ENCODE measurements at regions not wholly inside any gene's neighbourhood (a gene's known extent, or its start where the extent isn't known, plus 50 kb on each side); places are given as distances from the start of the nearest gene placed in this dataset.

DNA sequence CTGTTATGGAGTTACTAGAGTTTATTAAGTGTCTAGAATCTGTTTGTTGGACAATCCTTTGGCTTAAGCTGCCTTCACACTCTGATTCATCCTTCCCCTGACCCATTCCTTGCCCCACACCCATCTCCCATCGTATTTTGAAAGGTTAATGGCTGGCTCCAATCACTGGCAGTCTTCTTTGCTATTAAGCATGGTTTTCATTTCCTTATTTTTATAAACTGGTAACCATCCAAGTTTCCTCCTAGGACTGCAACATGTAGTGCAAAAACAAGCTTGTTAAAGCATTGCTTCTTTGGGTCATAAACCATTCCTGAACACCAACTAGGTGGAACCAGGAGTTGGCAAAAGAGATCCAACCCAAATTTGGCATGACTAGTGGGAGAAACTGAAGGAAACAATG, 148.4 kb downstream of the DTWD1 start:
- Mint-ChIP-seq H3K4me3 (ENCODE audit: unreplicated experiment) (no peak overlapping the region), H3K4me1 (ENCODE audit: insufficient read depth, unreplicated experiment) (no peaks in the 10 kb centered on the region), H3K27ac (ENCODE audit: low read depth, unreplicated experiment) (no peak overlapping the region)

DNA sequence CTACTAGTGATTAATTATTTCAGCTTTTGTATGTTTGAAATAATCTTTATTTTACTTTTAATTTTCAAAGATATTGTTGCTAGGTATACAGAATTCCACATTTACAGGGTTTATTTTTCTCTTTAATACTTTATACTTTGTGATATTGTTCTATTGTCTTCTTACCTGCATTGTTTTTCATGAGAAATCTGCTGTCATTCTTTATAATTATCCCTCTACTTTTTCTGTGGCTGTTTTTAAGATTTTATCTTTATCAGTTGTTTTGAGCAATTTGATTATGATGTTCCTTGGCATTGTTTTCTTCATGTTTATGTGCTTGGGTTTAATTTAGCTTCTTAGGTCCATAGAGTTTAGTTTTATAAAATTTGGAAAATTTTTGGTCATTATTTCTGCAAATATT, 168.6 kb downstream of the DTWD1 start:
- H3K36me3 Mint-ChIP-seq (ENCODE audit: insufficient read depth, unreplicated experiment) = no peaks in the 10 kb centered on the region
- BruUV-seq (replicated peaks) = no TSS peak
- H3K27ac Mint-ChIP-seq (ENCODE audit: low read depth, unreplicated experiment) = no peak overlapping the region
- no peaks in the 10 kb centered on the region for H3K27me3 Mint-ChIP-seq (ENCODE audit: insufficient read depth, unreplicated experiment)
- TF ChIP-seq, protein P1, sequence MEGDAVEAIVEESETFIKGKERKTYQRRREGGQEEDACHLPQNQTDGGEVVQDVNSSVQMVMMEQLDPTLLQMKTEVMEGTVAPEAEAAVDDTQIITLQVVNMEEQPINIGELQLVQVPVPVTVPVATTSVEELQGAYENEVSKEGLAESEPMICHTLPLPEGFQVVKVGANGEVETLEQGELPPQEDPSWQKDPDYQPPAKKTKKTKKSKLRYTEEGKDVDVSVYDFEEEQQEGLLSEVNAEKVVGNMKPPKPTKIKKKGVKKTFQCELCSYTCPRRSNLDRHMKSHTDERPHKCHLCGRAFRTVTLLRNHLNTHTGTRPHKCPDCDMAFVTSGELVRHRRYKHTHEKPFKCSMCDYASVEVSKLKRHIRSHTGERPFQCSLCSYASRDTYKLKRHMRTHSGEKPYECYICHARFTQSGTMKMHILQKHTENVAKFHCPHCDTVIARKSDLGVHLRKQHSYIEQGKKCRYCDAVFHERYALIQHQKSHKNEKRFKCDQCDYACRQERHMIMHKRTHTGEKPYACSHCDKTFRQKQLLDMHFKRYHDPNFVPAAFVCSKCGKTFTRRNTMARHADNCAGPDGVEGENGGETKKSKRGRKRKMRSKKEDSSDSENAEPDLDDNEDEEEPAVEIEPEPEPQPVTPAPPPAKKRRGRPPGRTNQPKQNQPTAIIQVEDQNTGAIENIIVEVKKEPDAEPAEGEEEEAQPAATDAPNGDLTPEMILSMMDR (IDR thresholded peaks at IDR 0.05; ENCODE audit: unreplicated experiment) = no peak
- peaks cover 10% of the 10 kb centered on the region for H3K9me3 Mint-ChIP-seq (ENCODE audit: unreplicated experiment)
- DNase-seq (ENCODE audit: unreplicated experiment) = no peak
- CTCF ChIA-PET = interaction anchor here (0.6 to 1.1 kb wide), 2 partner anchors 113 to 330 kb away, joined by 3 read pairs; no protein-coding TSS in a partner anchor
- intact Hi-C loops (cut with micrococcal nuclease) = no loop called here
- no peaks in the 10 kb centered on the region for H3K4me1 Mint-ChIP-seq (ENCODE audit: insufficient read depth, unreplicated experiment)
- POLR2A ChIA-PET = interaction anchor here (0.7 to 0.9 kb wide), 2 partner anchors 18 to 19 kb away, joined by 3 to 4 read pairs; no protein-coding TSS in a partner anchor
- no peak overlapping the region for H3K4me3 Mint-ChIP-seq (ENCODE audit: unreplicated experiment)

More for the DNA sequence above, 148.4 kb downstream of the DTWD1 start:
- DNase-seq (ENCODE audit: unreplicated experiment) = no peak
- intact Hi-C loops (cut with micrococcal nuclease) = no loop called here
- BruUV-seq (replicated peaks) = no TSS peak
- no peaks in the 10 kb centered on the region for H3K27me3 Mint-ChIP-seq (ENCODE audit: insufficient read depth, unreplicated experiment)
- TF ChIP-seq, protein P1 (IDR thresholded peaks at IDR 0.05; ENCODE audit: unreplicated experiment) = no peak
- H3K9me3 Mint-ChIP-seq (ENCODE audit: unreplicated experiment) = peaks cover 17% of the 10 kb centered on the region
- CTCF ChIA-PET = no interaction called here
- POLR2A ChIA-PET = no interaction called here
- no peaks in the 10 kb centered on the region for H3K36me3 Mint-ChIP-seq (ENCODE audit: insufficient read depth, unreplicated experiment)

DNA sequence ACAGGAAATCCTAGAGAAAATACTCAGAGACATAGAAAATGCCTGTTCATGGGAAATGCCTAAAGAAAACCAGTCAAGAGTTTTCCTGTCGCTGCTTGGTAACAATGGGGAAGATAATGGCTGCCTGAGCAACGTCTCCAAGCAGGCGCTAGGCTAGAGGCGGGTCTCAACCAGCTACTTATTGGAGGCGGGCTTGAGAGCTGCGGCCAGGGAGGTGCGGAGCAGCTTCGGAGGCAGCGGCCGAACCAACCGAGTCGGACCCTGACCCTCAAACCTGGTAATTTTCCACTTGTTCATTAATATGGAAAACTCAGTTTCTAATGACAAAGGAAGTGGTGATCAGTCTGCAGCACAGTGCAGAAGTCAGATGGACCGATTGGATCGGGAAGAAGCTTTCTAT, 173.1 kb downstream of the DTWD1 start:
- H3K9me3 Mint-ChIP-seq (ENCODE audit: unreplicated experiment) = peaks cover 3% of the 10 kb centered on the region
- H3K27me3 Mint-ChIP-seq (ENCODE audit: insufficient read depth, unreplicated experiment) = no peaks in the 10 kb centered on the region
- H3K4me3 Mint-ChIP-seq (ENCODE audit: unreplicated experiment) = no peak overlapping the region
- H3K36me3 Mint-ChIP-seq (ENCODE audit: insufficient read depth, unreplicated experiment) = no peaks in the 10 kb centered on the region
- intact Hi-C loops (cut with micrococcal nuclease) = no loop called here
- CTCF ChIA-PET = no interaction called here
- BruUV-seq (replicated peaks) = no TSS peak
- TF ChIP-seq, protein P1 (IDR thresholded peaks at IDR 0.05; ENCODE audit: unreplicated experiment) = no peak
- POLR2A ChIA-PET = interaction anchor here (0.8 kb wide), 1 partner anchor 19 kb away, joined by 3 read pairs; no protein-coding TSS in a partner anchor
- no peak overlapping the region for H3K27ac Mint-ChIP-seq (ENCODE audit: low read depth, unreplicated experiment)
- DNase-seq (ENCODE audit: unreplicated experiment) = no peak
- no peaks in the 10 kb centered on the region for H3K4me1 Mint-ChIP-seq (ENCODE audit: insufficient read depth, unreplicated experiment)

DNA sequence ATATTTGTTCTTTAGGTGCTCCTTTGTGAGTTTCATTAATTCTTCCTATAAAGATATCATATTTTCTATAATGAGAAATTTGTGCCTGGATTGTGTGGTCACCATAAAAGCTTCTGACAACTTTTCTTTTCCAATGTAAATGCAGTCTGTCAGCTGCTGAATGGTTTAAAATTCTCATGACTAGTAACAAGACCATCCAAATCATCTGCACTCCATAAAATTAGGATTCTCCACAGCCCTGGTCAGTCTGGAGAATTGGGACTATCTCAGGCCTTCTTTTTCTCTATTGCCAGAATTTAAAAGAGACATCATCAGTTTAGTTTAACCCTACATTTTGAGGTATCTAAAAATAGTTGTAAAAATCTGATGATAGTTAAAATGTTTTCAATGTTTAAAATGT, 180.9 kb downstream of the DTWD1 start:
- H3K4me3 Mint-ChIP-seq (ENCODE audit: unreplicated experiment) = no peak overlapping the region
- H3K4me1 Mint-ChIP-seq (ENCODE audit: insufficient read depth, unreplicated experiment) = no peaks in the 10 kb centered on the region
- TF ChIP-seq, protein P1 (IDR thresholded peaks at IDR 0.05; ENCODE audit: unreplicated experiment) = no peak
- intact Hi-C loops (cut with micrococcal nuclease) = no loop called here
- no peaks in the 10 kb centered on the region for H3K27me3 Mint-ChIP-seq (ENCODE audit: insufficient read depth, unreplicated experiment)
- DNase-seq (ENCODE audit: unreplicated experiment) = no peak
- ChIA-PET CTCF (no interaction called here), POLR2A (interaction anchor here (0.7 kb wide), 1 partner anchor 174 kb away, joined by 3 read pairs; no protein-coding TSS in a partner anchor)
- H3K36me3 Mint-ChIP-seq (ENCODE audit: insufficient read depth, unreplicated experiment) = no peaks in the 10 kb centered on the region
- no peak overlapping the region for H3K27ac Mint-ChIP-seq (ENCODE audit: low read depth, unreplicated experiment)
- peaks cover 13% of the 10 kb centered on the region for H3K9me3 Mint-ChIP-seq (ENCODE audit: unreplicated experiment)
- BruUV-seq (replicated peaks) = no TSS peak

Measured in MCF 10A (cell line).